KMS-11 (cell line): ENCODE measurements at regions not wholly inside any gene's neighbourhood (a gene's known extent, or its start where the extent isn't known, plus 50 kb on each side); places are given as distances from the start of the nearest gene placed in this dataset.
"Not testable (repeated sequence)": the region's sequence is repeated elsewhere in the genome, so short reads cannot be mapped to it uniquely, and the experiment has no call there.

Experiments used
- H2AFZ ChIP-seq: fragments of 200-600 bp; sonication (generic); 2 replicates; pipeline ENCODE4 v1.6.1; 2016; ENCODE audit warnings: antibody characterized with exemption, mixed run types, low read depth
- H3K27ac ChIP-seq: fragments of 200-600 bp; sonication (generic); 2 replicates; pipeline ENCODE4 v1.6.1; 2016; ENCODE audit warnings: mild to moderate bottlenecking, mixed run types
- H3K27me3 ChIP-seq: fragments of 200-600 bp; sonication (generic); 2 replicates; pipeline ENCODE4 v1.6.1; 2017; ENCODE audit warnings: mild to moderate bottlenecking, low read depth, mixed run types, moderate library complexity; ENCODE audit not compliant: insufficient read depth
- H3K36me3 ChIP-seq: fragments of 200-600 bp; sonication (generic); 2 replicates; pipeline ENCODE4 v1.6.1; 2017; ENCODE audit warnings: mild to moderate bottlenecking, mixed run types; ENCODE audit not compliant: insufficient read depth
- H3K4me1 ChIP-seq: fragments of 200-600 bp; sonication (generic); 2 replicates; pipeline ENCODE4 v1.6.1; 2016; ENCODE audit warnings: mild to moderate bottlenecking, low read depth, mixed run types; ENCODE audit not compliant: poor library complexity, severe bottlenecking
- H3K4me2 ChIP-seq: fragments of 200-600 bp; sonication (generic); 2 replicates; pipeline ENCODE4 v1.7.0; 2016; ENCODE audit warnings: mild to moderate bottlenecking, mixed run types
- H3K4me3 ChIP-seq: fragments of 200-600 bp; sonication (generic); IDR thresholded peaks from 2 replicates; pipeline ENCODE4 v1.6.1; 2017; ENCODE audit warnings: low read depth, low read length, mixed read lengths; ENCODE audit not compliant: insufficient read depth
- H3K79me2 ChIP-seq: fragments of 200-600 bp; sonication (generic); 2 replicates; pipeline ENCODE4 v1.6.1; 2016; ENCODE audit warnings: low read depth, mixed run types; ENCODE audit not compliant: insufficient read depth
- H3K9ac ChIP-seq: fragments of 200-600 bp; sonication (generic); 2 replicates; pipeline ENCODE4 v1.6.1; 2016; ENCODE audit warnings: mild to moderate bottlenecking, mixed run types
- H4K20me1 ChIP-seq: fragments of 200-600 bp; sonication (generic); 2 replicates; pipeline ENCODE4 v1.6.1; 2016; ENCODE audit warnings: mild to moderate bottlenecking, mixed run types; ENCODE audit not compliant: insufficient read depth
- TF ChIP-seq, protein P1 (sequence below): fragments of 200-600 bp; sonication (generic); conservative IDR thresholded peaks from 2 replicates; pipeline ENCODE4 v1.6.1; 2017; ENCODE audit warnings: low read depth, mild to moderate bottlenecking, antibody characterized with exemption, low read length, moderate library complexity, mixed read lengths

- H3K27me3 ChIP-seq: no peaks in the 10 kb centered on the region
- H3K4me3 ChIP-seq: no peak overlapping the region
- no peak overlapping the region for H3K9ac ChIP-seq
- H3K27ac ChIP-seq: no peak overlapping the region
- H3K79me2 ChIP-seq: no peaks in the 10 kb centered on the region
- no peaks in the 10 kb centered on the region for H3K36me3 ChIP-seq
- no peak overlapping the region for H3K4me2 ChIP-seq
- TF ChIP-seq, protein P1, sequence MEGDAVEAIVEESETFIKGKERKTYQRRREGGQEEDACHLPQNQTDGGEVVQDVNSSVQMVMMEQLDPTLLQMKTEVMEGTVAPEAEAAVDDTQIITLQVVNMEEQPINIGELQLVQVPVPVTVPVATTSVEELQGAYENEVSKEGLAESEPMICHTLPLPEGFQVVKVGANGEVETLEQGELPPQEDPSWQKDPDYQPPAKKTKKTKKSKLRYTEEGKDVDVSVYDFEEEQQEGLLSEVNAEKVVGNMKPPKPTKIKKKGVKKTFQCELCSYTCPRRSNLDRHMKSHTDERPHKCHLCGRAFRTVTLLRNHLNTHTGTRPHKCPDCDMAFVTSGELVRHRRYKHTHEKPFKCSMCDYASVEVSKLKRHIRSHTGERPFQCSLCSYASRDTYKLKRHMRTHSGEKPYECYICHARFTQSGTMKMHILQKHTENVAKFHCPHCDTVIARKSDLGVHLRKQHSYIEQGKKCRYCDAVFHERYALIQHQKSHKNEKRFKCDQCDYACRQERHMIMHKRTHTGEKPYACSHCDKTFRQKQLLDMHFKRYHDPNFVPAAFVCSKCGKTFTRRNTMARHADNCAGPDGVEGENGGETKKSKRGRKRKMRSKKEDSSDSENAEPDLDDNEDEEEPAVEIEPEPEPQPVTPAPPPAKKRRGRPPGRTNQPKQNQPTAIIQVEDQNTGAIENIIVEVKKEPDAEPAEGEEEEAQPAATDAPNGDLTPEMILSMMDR: no peak
- no peak overlapping the region for H2AFZ ChIP-seq
- H3K4me1 ChIP-seq: no peaks in the 10 kb centered on the region
- H4K20me1 ChIP-seq: no peaks in the 10 kb centered on the region
These were observed 182.9 kb upstream of the RXFP2 start for GRCh38 chr13:31556376-31556775.

DNA sequence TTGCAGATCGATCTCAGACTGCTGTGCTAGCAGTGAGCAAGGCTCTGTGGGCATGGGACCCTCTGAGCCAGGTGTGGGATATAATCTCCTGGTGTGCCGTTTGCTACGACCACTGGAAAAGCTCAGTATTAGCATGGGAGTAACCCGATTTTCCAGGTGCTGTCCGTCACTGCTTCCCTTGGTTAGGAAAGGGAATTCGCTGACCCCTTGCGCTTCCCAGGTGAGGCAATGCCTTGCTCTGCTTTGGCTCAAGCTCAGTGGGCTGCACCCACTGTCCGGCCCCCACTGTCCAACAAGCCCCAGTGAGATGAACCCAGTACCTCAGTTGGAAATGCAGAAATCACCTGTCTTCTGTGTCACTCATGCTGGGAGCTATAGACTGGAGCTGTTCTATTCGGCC, 155.1 kb upstream of the RXFP2 start:
- not testable (repeated sequence) for H3K27ac ChIP-seq, H4K20me1 ChIP-seq, H3K79me2 ChIP-seq, H3K27me3 ChIP-seq, H2AFZ ChIP-seq, H3K4me2 ChIP-seq, H3K4me1 ChIP-seq, H3K9ac ChIP-seq, H3K36me3 ChIP-seq, H3K4me3 ChIP-seq

DNA sequence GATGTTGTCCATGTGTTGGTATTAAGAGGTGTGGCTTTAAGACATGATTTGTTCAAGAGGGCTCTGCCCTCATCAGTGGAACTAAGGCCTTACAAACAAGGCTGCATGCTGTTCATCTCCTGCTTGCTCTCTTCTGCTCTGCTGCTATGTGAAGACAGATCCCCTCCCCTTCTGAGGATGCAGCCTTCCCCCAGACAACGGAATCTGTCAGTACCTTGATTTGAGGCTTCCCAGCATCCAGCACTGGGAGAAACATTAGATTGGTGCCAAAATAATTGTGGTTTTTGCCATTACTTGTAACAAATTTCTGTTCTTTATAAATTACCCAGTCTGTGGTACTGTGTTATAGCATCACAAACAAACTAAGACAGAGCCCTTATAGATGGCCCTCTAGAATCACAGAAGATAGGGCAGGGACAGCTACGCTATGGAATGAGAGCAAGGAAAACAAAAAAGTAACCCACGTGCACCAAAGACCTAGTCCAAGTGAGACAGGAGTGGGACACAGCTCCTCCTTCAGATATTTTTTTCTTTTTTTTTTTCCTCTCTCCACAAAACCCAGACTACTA, 151.5 kb upstream of the RXFP2 start:
- Histone ChIP-seq H3K27ac (no peak overlapping the region), H3K9ac (no peak overlapping the region), H4K20me1 (no peaks in the 10 kb centered on the region), H3K4me1 (no peaks in the 10 kb centered on the region), H3K79me2 (no peaks in the 10 kb centered on the region), H2AFZ (no peak overlapping the region), H3K27me3 (no peaks in the 10 kb centered on the region), H3K4me2 (no peak overlapping the region), H3K36me3 (no peaks in the 10 kb centered on the region), H3K4me3 (no peak overlapping the region)
- TF ChIP-seq, protein P1: no peak

DNA sequence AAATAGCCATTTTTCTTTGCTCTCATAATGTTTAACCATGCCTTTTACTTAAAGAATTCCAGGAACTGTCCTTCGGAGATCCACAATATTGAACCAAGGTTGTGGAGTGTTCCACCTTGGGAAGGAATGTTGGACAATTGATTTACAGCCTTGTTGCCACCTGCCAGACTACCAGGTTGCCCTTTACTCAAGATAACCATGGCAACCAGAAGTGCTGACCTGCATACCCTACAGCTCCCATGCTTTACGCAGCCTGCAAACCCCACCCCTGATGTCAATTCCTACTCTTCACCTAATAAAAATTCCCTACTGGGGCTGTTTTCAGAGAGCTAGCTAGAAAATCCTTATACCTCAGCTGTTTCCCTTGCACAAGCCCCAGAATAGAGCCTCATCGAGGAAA, 151.0 kb upstream of the RXFP2 start:
- Histone ChIP-seq H2AFZ (no peak overlapping the region), H3K4me2 (no peak overlapping the region), H3K27ac (no peak overlapping the region), H3K36me3 (no peaks in the 10 kb centered on the region), H3K27me3 (no peaks in the 10 kb centered on the region), H4K20me1 (no peaks in the 10 kb centered on the region), H3K4me3 (no peak overlapping the region), H3K9ac (no peak overlapping the region), H3K4me1 (no peaks in the 10 kb centered on the region), H3K79me2 (no peaks in the 10 kb centered on the region)
- TF ChIP-seq, protein P1: no peak

DNA sequence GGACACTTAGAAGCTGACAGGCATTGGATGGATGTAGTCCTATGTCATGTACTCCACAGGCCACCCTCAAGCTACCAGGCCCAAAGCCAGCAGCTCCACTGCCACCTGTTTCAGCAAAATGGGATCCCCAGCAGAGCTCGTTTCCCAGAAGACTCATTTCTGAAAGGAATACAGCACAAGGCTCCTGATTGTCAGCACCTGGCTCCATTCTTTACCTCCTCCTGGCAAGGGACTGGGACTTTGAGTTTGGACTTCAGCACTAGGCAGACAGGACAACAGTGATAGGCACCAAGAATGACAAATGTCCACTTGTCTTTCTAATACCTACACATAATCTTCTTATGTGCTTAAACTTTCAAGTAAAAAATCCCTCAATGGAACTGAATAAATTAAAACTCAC, 150.4 kb upstream of the RXFP2 start:
- Histone ChIP-seq H3K79me2 (no peaks in the 10 kb centered on the region), H4K20me1 (no peaks in the 10 kb centered on the region), H2AFZ (no peak overlapping the region), H3K36me3 (no peaks in the 10 kb centered on the region), H3K27me3 (no peaks in the 10 kb centered on the region), H3K4me1 (no peaks in the 10 kb centered on the region), H3K27ac (no peak overlapping the region), H3K4me3 (no peak overlapping the region), H3K9ac (no peak overlapping the region), H3K4me2 (no peak overlapping the region)
- TF ChIP-seq, protein P1: no peak
